Osteoblast (primary cell): ENCODE measurements at regions not wholly inside any gene's neighbourhood (a gene's known extent, or its start where the extent isn't known, plus 50 kb on each side); places are given as distances from the start of the nearest gene placed in this dataset.

Experiments
- DNase-seq: peaks from one replicate; pipeline ENCODE4 v3.0.0; 2011; ENCODE audit warnings: low spot score, mixed read lengths; ENCODE audit not compliant: insufficient read length; ENCODE audit errors: missing footprints
- H2AFZ ChIP-seq: 2 replicates; pipeline ENCODE4 v1.6.0; 2011; ENCODE audit warnings: mild to moderate bottlenecking, low read length
- H3K27ac ChIP-seq: 2 replicates; pipeline ENCODE4 v1.5.1; 2011; ENCODE audit warnings: mild to moderate bottlenecking, low read depth, low read length, moderate library complexity
- H3K27me3 ChIP-seq: 2 replicates; pipeline ENCODE4 v1.6.0; 2012; ENCODE audit warnings: mild to moderate bottlenecking, control low read depth, inconsistent platforms, low read length, moderate library complexity; ENCODE audit not compliant: insufficient read depth
- H3K36me3 ChIP-seq: 2 replicates; pipeline ENCODE4 v1.5.1; 2011; ENCODE audit warnings: mild to moderate bottlenecking, low read length, control low read depth, moderate library complexity; ENCODE audit not compliant: insufficient read depth
- H3K4me1 ChIP-seq: 2 replicates; pipeline ENCODE4 v1.5.1; 2011; ENCODE audit warnings: mild to moderate bottlenecking, low read length, control low read depth, moderate library complexity; ENCODE audit not compliant: insufficient read depth
- H3K4me2 ChIP-seq: 2 replicates; pipeline ENCODE4 v1.6.0; 2011; ENCODE audit warnings: mild to moderate bottlenecking, low read length; ENCODE audit not compliant: insufficient read depth
- H3K4me3 ChIP-seq: fragments of 200-600 bp; sonication (generic); 3 replicates; pipeline ENCODE4 v1.5.1; 2012; ENCODE audit warnings: mild to moderate bottlenecking, low read length, inconsistent platforms; ENCODE audit not compliant: insufficient read depth
- H3K79me2 ChIP-seq: 2 replicates; pipeline ENCODE4 v1.6.0; 2012; ENCODE audit warnings: mild to moderate bottlenecking, low read length, control low read depth, inconsistent platforms; ENCODE audit not compliant: insufficient read depth
- H3K9me3 ChIP-seq: 2 replicates; pipeline ENCODE4 v1.5.1; 2011; ENCODE audit warnings: low read depth, low read length, control low read depth
- H4K20me1 ChIP-seq: 2 replicates; pipeline ENCODE4 v1.6.0; 2012; ENCODE audit warnings: mild to moderate bottlenecking, low read length, control low read depth; ENCODE audit not compliant: insufficient read depth
- CTCF ChIP-seq: IDR thresholded peaks from 2 replicates; pipeline ENCODE4 v1.5.1; 2011; ENCODE audit warnings: mild to moderate bottlenecking, low read depth, low read length, moderate library complexity; ENCODE audit errors: extremely low read depth

- no peaks in the 10 kb centered on the region for H3K27me3 ChIP-seq
- H3K4me1 ChIP-seq: peaks cover 17% of the 10 kb centered on the region
- TF ChIP-seq CTCF: no peak
- peak overlapping the region; percentile 4 for H3K4me2 ChIP-seq
- no peaks in the 10 kb centered on the region for H3K36me3 ChIP-seq
- H3K9me3 ChIP-seq: no peaks in the 10 kb centered on the region
- H4K20me1 ChIP-seq: no peaks in the 10 kb centered on the region
- no peaks in the 10 kb centered on the region for H3K79me2 ChIP-seq
- H3K27ac ChIP-seq: peak overlapping the region; percentile 67
- H3K4me3 ChIP-seq: no peak overlapping the region
- H2AFZ ChIP-seq: peak overlapping the region; percentile 58
- DNase-seq: peak; percentile 27
Observed at GRCh38 chr6:122014961-122015360, 384.5 kb upstream of the HSF2 start.

- no peak overlapping the region for H3K4me2 ChIP-seq
- no peaks in the 10 kb centered on the region for H3K79me2 ChIP-seq
- H3K36me3 ChIP-seq: no peaks in the 10 kb centered on the region
- no peaks in the 10 kb centered on the region for H3K27me3 ChIP-seq
- no peaks in the 10 kb centered on the region for H4K20me1 ChIP-seq
- H3K9me3 ChIP-seq: no peaks in the 10 kb centered on the region
- H3K27ac ChIP-seq: no peak overlapping the region
- H3K4me1 ChIP-seq: peaks cover under 1% of the 10 kb centered on the region
- no peak overlapping the region for H2AFZ ChIP-seq
- no peak overlapping the region for H3K4me3 ChIP-seq
- DNase-seq: no peak
- no peak for TF ChIP-seq CTCF
Observed at GRCh38 chr6:122020588-122021264, 378.7 kb upstream of the HSF2 start.

- H3K4me2 ChIP-seq: no peak overlapping the region
- H3K27ac ChIP-seq: no peak overlapping the region
- no peak for TF ChIP-seq CTCF
- DNase-seq: no peak
- H3K4me1 ChIP-seq: no peaks in the 10 kb centered on the region
- H4K20me1 ChIP-seq: no peaks in the 10 kb centered on the region
- no peak overlapping the region for H2AFZ ChIP-seq
- H3K27me3 ChIP-seq: no peaks in the 10 kb centered on the region
- H3K36me3 ChIP-seq: no peaks in the 10 kb centered on the region
- no peaks in the 10 kb centered on the region for H3K79me2 ChIP-seq
- H3K4me3 ChIP-seq: no peak overlapping the region
- no peaks in the 10 kb centered on the region for H3K9me3 ChIP-seq
Observed at GRCh38 chr6:122025104-122025503, 374.3 kb upstream of the HSF2 start.

- Histone ChIP-seq H3K27ac (no peak overlapping the region), H3K36me3 (no peaks in the 10 kb centered on the region), H4K20me1 (no peaks in the 10 kb centered on the region), H3K4me1 (no peaks in the 10 kb centered on the region), H3K9me3 (no peaks in the 10 kb centered on the region), H3K79me2 (no peaks in the 10 kb centered on the region), H3K27me3 (no peaks in the 10 kb centered on the region), H3K4me3 (no peak overlapping the region), H2AFZ (no peak overlapping the region), H3K4me2 (no peak overlapping the region)
- TF ChIP-seq CTCF: no peak
- no peak for DNase-seq
Observed at GRCh38 chr6:122026582-122027369, 372.7 kb upstream of the HSF2 start.
